HG02642 (cell line): ENCODE measurements at regions not wholly inside any gene's neighbourhood (a gene's known extent, or its start where the extent isn't known, plus 50 kb on each side); places are given as distances from the start of the nearest gene placed in this dataset.
A peak's percentile ranks its signal among the peaks of the same experiment; 100 is the strongest.

Experiments used
- ATAC-seq: cut with Tn5 transposase; IDR thresholded peaks from one replicate; pipeline ENCODE4 v1.9.1; 2021; ENCODE audit warnings: mild to moderate bottlenecking; ENCODE audit not compliant: unreplicated experiment, poor library complexity

GRCh38 chr11:11789735-11790369, 51.9 kb upstream of the USP47 start:
- no peak for ATAC-seq

- no peak for ATAC-seq
Observed at GRCh38 chr11:11788063-11788710, 53.6 kb upstream of the USP47 start.

- peak; percentile 72 for ATAC-seq
Observed at GRCh38 chr11:11787305-11788062, 54.3 kb upstream of the USP47 start.

GRCh38 chr11:11786771-11787170, 55.0 kb upstream of the USP47 start:
- ATAC-seq: no peak

DNA sequence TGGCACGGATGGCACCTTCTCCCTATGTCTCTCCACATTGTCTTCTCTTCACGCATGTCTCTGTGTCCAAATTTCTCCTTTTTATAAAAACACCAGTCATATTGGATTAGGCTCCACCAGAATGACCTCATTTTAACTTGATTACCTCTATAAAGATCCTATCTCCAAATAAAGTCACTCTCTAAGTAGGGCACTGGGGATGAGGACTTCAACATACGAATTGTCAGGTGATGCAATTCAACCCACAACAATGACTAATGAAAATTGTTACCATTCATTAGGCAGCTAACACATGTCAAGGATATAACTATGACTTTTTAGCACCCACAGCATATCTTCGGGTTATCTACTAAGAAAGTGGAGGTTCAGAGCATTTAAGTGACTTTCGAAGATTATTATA, 55.5 kb upstream of the USP47 start:
- ATAC-seq: no peak

- no peak for ATAC-seq
Observed at GRCh38 chr11:11782532-11783110, 59.2 kb upstream of the USP47 start.

- no peak for ATAC-seq
Observed at GRCh38 chr11:11780858-11781257, 60.9 kb upstream of the USP47 start.

DNA sequence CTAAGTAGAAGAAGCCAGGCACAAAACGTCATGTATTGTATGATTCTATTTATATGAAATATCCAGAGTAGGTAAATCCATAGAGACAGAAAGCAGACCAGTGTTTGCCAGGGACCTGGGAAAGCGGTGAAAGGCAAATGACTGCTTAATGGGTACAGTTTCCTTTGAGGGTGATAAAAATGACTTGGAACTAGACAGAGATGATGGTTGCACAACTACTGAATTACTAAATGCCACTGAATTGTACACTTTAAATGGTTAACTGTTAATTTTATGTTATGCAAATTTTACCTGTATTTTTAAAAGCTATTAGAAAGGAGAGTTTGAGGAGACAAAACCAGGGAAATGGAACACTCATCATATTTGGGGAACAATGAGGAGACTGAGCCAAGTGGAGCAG, 61.8 kb upstream of the USP47 start:
- no peak for ATAC-seq

DNA sequence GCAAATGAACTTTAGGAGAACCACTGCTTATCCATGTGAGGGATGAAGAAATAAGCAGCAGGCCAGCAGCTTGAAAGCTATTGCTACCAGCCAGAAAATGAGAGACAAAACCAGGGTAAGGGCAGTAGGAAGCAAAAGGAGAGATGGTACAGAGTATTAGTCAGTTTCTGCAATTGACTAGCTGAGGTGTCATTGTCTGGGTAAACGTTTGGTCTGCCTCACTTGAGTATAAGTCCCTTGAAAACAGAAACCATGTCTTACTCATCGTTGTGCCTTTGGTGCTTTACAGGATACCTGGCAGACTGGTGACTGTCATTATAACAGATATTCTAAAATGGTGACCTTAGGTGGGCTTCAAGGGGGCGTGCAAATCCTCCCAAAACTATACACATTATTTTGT, 63.9 kb upstream of the USP47 start:
- no peak for ATAC-seq

GRCh38 chr11:11776714-11777113, 65.1 kb upstream of the USP47 start:
- ATAC-seq: no peak

DNA sequence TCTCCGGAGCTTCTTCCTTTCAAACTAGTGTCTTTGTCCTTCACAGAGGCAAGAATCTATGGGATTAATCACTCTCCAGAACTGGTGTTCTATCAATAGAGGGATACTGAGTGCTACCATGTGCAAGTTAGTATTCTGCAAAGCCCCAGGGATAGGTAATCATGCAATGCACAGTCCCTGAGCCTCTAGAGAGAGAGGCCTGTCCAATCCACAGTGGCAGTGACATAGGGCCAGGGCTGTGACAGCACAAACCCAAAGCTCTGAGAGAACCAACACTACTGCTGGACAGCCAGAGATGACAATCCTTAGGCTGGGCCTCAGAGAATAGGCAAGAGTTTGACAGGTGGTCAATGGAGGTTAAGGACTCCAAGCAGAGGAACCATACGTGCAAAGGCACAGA, 66.8 kb upstream of the USP47 start:
- no peak for ATAC-seq

- no peak for ATAC-seq
Observed at GRCh38 chr11:11772865-11773515, 68.8 kb upstream of the USP47 start.

DNA sequence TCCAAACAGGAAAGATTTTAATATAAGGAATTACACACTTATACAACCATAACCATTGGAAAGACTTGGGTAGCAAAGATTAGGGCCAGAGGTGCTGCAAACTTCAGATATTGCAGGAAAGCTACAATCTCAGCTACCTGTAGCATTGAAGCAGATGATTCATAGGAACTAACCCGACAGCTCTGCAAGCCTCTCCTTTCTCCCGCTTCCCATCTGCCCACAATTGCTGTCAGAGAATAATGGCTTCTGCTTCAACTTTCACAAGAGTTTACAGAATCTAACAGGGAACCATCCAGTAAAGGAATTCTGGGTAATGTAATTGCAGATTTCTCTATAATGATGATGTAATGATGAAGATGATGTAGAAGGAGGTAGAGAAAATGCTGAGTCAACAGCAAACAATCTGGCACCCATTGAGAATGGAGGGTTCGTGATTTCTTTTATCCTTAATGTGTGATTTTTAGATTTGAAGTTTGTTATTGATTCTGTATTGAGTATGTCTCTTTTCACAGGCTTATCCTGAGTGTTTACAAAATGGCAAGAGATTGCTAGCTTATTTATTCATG, 70.8 kb upstream of the USP47 start:
- no peak for ATAC-seq

DNA sequence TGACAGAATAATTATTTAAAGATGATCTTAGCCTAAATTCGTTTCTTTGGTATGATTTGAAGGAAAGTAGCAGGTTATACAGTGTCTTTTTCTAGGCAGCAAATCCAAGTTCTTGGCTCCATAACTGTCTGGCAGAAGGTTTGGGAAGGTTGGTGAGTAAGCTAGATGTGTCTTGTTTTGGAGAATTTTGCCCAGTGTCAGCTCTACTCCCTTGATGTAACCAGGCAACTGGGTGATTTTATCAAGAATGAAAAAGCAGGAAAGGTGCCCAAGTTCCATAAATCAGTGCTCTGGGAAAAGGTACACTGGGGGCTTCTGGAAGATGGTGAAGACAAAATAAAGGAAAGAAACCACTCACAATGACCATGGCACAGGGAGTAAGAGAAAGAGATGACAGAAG, 71.5 kb upstream of the USP47 start:
- no peak for ATAC-seq

GRCh38 chr11:11769782-11770181, 72.0 kb upstream of the USP47 start:
- no peak for ATAC-seq

DNA sequence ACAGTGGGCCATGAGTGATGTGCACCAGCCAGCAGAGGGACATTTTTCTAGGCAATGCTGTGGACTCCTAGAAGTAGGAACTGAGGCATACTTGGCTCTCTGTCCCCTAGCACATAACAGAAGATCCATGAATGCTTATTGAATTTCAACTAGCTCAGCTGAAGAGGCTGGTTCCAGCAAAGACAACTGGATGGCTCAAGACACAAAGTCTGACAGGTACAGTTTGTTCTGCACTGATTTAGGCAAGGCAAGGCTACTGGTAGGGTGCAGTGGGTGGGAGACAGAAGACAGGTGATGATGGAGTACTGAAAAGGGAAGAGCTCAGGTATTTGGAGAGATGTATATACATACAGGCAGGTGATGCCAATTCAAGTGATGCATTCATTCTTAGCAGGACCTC, 72.4 kb upstream of the USP47 start:
- no peak for ATAC-seq

- ATAC-seq: no peak
Observed at GRCh38 chr11:11764423-11764803, 77.4 kb upstream of the USP47 start.

- ATAC-seq: no peak
Observed at GRCh38 chr11:11763796-11764422, 77.9 kb upstream of the USP47 start.

DNA sequence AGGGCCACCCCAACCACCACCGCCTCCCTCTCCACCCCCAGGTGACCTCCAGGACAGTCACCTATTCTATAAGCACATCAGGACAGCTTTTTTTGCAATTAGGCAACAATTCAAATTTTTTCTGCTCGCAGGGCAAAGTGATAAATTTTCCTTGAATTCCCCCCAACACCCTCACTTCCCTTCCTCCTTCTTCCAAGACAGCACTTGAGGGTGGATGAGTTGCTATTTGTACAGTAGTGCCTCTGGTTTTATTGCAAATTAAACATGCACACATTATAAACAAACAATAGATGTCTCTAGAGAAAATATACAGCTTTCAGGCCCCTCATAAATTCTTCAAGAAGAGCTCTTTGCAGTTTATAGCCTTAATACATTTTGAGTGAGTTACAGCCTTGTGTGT, 80.9 kb upstream of the USP47 start:
- ATAC-seq: no peak

DNA sequence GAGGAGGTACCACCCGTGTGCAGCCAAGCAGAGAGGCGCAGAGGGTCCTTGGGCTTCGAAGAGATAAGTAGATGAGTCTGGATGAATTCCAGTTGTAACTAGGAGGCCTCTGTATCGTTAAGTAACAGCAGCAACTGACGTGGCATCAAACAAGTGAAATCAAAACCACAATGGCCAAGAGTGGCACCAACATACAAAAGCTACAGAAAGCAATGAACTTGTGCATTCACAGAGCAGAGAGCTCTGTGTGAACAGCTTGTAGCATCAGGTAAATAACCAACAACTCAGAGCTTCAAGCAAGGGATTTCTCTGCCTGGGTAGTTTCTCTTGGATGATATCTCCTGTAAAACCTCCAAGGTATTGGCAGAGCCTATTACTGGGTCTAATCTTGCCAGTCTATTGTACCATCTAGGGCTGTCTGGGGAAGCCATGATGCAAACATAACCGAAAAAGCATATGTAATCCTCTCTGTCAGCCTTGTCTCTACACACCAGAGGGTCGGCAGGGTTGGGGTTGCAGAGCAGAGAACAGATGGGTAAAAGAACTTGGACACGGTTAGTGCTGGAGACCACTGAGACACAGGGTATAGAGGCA, 83.1 kb upstream of the USP47 start:
- ATAC-seq: no peak
